Astrocyte of the spinal cord (primary cell): ENCODE measurements at regions not wholly inside any gene's neighbourhood (a gene's known extent, or its start where the extent isn't known, plus 50 kb on each side); places are given as distances from the start of the nearest gene placed in this dataset.

Experiments
- DNase-seq: peaks from one replicate; pipeline ENCODE4 v3.0.0; 2011; ENCODE audit warnings: low read depth, low spot score
- H3K4me3 ChIP-seq: 2 replicates; pipeline ENCODE4 v1.5.1; 2011; ENCODE audit warnings: low read depth, mild to moderate bottlenecking, low read length, moderate library complexity
- in situ Hi-C: cut with HindIII; loops from 2 replicates; pipeline ENCODE4 v1.10.0; 2017; ENCODE audit warnings: low sequenced_read_pairs
- TF ChIP-seq, protein P1 (sequence below): IDR thresholded peaks from 2 replicates; pipeline ENCODE4 v1.5.1; 2012; ENCODE audit warnings: low read depth, mild to moderate bottlenecking, low read length, inconsistent platforms

DNA sequence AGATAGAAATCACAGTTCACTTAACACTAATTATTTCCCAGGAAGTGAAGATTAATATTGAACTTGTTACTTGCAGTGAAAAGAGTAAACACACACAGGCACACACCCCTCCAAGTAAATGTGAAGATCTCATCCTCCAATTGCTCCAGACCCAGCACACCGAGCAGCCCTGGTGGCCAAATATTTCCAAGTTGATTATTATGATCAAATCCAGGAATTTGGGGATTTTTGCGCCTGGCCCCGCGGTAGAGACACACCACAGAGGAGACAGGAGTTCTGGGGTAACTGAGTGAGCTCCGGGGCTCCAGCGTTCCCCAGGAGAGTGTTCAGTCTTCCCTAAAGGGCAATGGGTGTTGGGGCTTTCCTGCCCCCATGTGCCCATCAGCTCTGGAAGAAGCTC is 431.5 kb downstream of the BCL11B start:
- in situ Hi-C loops, result no loop called here
- TF ChIP-seq, protein P1, sequence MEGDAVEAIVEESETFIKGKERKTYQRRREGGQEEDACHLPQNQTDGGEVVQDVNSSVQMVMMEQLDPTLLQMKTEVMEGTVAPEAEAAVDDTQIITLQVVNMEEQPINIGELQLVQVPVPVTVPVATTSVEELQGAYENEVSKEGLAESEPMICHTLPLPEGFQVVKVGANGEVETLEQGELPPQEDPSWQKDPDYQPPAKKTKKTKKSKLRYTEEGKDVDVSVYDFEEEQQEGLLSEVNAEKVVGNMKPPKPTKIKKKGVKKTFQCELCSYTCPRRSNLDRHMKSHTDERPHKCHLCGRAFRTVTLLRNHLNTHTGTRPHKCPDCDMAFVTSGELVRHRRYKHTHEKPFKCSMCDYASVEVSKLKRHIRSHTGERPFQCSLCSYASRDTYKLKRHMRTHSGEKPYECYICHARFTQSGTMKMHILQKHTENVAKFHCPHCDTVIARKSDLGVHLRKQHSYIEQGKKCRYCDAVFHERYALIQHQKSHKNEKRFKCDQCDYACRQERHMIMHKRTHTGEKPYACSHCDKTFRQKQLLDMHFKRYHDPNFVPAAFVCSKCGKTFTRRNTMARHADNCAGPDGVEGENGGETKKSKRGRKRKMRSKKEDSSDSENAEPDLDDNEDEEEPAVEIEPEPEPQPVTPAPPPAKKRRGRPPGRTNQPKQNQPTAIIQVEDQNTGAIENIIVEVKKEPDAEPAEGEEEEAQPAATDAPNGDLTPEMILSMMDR, result no peak
- no peak for DNase-seq
- no peak overlapping the region for H3K4me3 ChIP-seq

DNA sequence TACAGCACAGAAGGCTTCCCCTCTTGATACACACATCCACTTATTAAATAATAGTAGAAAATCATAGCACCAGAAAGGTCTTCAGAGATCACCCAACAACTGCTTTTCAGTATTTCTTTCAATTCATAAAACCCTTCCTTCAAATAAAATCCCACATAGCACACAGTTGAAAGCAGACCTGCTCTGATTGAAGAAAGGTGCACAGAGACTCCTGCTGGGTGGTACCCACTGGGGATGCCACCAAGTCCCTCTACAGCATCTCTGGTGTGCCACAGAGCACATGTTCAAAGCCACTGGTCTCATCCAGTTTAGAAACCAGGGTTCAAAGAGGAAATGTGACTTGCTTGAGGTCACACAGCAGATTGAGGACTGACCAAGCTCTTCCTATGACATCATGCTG is 427.5 kb downstream of the BCL11B start:
- H3K4me3 ChIP-seq, result no peak overlapping the region
- DNase-seq, result no peak
- in situ Hi-C loops, result no loop called here
- TF ChIP-seq, protein P1, result no peak

DNA sequence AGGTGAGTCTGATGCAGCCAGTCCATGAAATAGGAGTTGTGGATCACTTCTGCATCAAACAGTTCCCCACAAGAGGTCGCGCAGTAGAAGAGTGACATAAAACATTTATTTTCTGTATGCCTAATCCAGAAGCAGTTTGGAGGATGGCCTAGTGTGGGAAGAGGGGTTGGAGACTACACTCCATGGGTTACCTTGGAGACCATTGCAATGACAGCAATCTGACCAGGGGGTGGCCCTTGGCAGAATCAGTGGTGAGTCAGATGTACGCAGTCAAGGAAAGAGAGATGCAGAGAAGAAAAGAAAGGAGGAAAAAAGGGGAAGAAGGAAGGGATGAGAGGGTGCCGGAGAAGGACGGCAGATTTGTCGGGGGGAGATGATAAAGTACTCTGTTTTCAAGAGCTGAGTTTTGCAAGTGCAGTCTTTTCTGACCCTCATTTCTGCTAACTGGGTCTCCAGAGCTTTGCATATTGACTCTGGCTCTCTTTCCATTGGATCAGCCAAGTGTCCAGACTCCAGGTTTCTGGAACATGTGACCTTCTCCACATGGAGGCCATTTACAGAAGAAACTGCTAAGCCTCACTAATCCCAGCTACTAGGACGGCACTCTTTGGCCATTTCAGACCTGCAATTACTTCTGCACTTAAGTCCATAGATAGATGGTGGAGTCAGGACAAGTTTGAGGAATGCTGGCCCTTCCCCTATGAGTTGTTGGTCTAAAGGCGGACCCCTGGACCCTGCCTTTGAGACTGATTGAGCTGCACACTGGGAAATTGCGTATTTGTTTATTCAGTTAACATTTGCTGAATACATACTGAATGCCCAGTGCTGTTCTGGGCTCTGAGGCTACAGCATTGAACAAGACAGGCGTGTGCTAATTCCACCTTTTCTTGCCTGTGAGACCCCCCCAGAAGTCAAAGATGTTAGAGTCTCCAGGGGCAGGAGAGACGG is 424.2 kb downstream of the BCL11B start:
- no peak for DNase-seq
- TF ChIP-seq, protein P1, result no peak

DNA sequence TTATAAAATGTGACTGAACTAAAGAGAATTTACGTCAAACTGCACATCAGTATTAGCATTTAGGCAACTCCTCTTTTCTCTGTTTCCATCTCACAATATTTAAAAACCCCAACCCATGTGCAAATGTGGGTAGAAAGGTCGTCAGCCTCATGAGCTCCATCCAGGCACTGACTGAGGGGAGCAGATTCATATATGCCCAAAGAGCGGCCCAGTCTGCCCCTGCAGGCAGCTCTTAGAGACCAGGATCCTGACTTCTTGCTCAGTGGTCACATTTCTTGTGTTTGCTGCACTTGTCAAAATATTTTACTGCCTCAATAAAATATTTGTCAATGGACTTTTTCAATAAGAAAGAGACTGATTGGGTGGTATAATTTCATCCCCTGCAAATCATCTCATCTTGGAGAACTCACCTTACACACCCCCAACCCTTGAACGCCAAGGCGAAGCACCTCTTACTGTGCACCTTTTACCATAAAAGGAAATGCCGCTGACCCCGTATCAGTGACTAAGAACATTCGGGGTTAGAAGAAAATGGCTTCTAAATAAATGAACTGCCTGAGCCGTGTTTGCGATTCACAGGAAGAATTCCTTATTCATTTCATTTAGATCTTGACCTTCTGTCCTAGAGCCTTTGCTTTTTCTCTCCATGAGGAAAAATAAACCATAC is 418.8 kb downstream of the BCL11B start:
- no peak overlapping the region for H3K4me3 ChIP-seq
- in situ Hi-C loops, result no loop called here
- DNase-seq, result no peak
- TF ChIP-seq, protein P1, result no peak

More for the DNA sequence above, 424.2 kb downstream of the BCL11B start:
- H3K4me3 ChIP-seq, result no peak overlapping the region
- in situ Hi-C loops, result no loop called here

DNA sequence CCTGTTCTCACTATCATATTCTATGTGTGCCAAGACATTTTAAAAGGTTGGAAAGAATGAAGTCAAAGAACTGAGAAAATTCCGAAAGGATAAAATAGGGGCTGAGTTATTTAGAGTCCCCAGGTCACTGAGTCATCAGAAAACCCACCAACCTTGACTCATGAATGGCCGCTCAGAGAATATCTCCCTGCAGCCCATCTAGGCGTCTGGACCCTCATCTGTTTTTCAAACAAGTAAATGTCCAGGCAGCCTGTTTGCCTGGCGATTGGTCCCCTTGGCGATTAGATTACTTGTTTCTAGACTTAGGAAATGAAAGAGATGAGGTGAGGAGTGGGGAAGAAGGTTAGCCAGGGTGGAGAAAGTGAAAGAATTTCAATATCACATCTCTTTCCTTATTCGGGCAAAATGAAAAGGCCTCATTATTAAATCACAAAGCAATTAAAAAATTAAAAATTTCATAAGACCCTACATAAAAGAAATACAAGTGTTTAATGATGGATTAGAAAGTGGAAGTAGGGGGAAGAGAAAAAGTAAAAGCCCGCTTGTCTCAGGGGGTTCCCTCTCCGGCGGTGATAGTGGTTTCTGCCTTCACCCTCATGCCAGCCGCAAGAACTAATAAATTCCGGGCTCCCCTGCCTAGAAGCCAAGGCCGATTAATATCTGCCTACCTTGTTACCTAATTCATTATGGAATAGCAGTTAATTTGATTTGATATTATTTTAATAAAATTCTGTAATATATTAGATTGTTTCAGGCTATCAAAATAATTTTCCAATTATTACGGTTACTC is 415.9 kb downstream of the BCL11B start:
- TF ChIP-seq, protein P1, result no peak
- in situ Hi-C loops, result no loop called here

DNA sequence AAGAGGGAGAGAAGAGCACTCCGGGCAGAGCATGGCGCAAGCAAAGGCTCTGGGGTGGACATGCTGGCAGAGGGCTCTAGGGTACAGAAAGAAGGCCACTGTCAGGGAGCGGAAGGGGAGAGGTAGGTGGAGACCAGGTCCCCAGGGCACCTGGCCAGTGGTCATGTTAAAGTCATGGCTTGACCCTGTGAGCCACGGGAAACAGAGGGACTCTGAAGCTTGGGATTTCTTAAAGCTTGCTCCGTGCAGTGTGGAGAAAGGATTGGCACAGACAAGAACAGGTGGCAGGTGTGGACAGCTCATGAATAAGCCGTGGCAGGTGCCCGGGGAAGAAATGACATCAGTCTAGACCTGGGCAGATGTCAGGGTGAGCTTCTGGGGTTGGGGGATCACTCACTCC is 413.8 kb downstream of the BCL11B start:
- no peak for DNase-seq
- no peak overlapping the region for H3K4me3 ChIP-seq
- TF ChIP-seq, protein P1, result no peak
- in situ Hi-C loops, result no loop called here

More for the DNA sequence above, 415.9 kb downstream of the BCL11B start:
- no peak for DNase-seq
- no peak overlapping the region for H3K4me3 ChIP-seq
